ENCODE measurements at regions not wholly inside any gene's neighbourhood (a gene's known extent, or its start where the extent isn't known, plus 50 kb on each side); places are given as distances from the start of the nearest gene placed in this dataset.

DNA sequence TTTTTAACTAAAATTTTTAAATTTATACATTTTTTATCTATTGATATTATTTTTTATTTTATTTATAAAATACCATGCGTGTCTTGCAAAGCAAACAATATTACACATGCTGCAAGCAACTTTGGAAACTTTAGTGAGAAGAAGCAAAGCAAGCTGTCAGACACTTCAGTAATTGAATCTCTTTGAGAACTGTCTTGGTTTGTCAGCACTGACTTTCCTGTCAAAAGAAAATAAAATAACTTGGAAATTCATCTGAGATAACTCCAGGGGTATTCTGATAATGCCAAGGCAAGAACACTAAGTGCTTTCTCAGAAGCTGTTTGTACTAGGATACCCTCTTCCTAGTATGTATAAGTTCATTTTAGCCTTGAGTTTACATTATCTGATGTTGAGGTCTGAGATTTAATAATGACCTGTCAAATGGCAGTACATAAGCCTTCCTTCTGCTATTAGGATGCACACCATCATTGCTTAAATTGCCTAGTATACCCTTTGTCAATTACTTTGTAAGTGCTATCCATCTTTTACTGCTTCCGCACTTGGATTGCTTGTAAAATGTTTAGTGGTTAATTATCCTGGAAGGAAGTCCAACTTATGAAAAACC, 624.2 kb upstream of the AGA start:
- DNase-seq: no peak

DNA sequence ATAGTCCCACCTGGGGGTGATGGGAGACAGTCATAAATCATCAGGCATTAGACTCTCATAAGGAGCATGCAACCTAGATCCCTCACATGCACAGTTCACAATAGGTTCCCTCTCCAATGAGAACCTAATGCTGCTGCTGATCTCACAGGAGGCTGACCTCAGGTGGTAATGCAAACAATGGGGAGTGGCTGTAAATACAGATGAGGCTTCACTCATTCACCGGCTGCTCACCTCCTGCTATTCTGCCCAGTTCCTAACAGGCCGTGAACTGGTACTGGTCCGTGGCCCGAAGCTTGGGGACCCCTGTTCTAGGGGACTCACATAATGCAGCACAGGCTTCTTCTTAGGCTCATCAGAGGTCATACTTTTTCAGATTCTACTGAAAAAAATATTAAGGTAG, 625.9 kb upstream of the AGA start:
- no peak for DNase-seq

DNA sequence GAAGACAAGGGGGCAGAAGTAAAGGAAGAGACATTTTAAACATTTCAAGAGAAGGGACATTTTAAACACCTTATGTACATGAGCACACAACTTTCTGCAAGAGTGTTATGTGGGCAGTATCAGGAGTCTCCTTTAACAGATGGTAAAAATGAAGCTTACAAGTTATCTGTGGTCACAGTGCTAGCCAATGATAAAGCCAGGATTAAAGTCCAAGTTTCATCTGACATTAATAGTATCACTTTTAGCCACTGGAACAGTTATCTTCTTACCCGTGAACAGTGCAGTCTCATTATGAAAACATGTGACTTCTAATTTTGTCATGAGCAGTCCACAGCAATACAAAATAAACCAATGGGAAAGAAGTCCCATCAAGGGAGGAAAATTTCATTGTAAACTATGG, 627.9 kb upstream of the AGA start:
- no peak for DNase-seq

DNA sequence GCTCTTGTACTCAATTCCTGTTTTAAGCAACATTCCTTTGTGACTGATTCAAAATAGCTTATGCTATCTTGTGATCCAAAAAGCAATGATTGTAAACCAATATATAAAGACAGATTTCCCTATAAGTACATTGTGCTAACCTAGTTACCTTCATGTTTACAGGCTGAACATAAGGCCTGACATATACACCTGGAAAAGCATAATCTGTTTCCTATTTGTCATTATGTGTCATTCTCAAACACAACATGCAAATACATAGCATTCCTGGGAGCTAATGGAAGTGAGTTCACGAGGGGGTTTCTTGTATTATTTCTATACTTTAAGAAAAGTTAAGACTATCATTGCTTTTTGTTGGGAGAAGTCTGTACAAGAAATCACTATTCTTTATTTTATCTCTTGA, 638.1 kb upstream of the AGA start:
- DNase-seq: no peak

DNA sequence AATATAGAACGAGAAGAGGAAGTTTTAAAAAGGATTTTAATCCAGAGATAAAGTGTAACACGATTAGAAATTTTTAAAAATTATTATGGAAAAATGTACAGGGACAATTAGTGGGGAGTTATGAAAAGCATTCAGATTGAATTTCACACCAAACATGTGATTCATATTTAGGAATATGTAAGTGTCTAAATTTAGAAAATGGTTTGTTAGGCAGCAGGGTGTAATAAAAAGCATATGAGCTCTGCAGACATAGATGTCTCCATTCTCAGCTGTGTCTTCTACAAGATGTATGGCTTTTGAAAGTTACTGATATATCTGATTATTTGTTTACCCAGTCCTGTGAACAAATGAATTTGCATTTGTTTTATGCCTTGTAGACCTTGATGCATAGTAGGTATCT, 638.9 kb upstream of the AGA start:
- no peak for DNase-seq

DNA sequence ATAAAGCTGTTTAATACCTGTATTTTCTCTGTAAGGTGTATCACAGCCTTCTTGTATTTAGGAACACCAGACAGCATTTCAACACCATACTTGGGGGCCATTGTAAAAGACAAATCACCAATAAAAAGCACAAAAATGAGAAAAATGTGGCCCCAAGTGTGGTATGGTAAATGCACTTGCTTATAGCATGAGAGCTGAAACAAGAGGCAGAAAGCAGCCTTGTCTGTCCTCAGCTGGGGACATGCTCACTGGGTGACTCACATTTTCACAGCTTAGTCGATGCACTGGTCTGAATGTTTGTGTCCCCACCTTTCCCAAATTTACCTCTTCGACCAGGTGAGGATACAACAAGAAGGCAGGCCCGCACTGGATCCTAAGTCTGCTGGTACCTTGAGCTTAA, 639.7 kb upstream of the AGA start:
- no peak for DNase-seq

DNA sequence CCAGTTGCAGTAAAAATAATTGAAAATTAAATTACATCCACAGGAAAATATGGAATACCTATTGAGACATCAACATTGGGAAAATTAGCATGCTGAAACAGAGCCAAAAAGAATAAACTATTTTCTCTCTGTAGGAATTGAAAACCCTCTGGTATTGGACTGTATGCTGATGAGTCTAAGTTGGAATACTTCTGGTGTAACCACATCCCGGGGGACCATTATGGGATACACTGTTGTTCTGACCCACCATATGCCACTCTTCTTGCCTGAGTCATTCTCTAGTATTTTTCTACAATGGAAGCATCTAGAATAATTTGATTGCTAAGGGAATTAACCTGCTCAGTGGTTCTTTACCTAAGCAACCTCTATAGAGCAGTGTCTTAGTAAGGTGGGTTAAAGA, 640.7 kb upstream of the AGA start:
- no peak for DNase-seq

DNA sequence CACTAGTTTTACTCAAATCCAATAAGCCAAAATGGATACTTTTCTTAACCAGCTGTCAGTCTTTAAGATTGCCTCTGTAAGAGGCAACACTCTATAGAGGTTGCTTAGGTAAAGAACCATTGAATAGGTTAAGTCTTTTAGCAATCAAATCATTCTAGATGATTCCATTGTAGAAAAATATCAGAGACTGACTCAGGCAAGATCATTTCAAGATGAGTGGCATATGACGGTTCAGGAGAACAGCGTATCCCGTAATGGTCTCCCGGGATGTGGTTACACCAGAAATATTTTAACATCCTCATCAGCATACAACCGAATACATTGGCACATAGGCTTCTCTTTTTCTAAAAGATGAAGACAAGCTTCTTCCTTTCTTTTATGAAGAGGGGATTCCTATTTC, 641.7 kb upstream of the AGA start:
- no peak for DNase-seq

DNA sequence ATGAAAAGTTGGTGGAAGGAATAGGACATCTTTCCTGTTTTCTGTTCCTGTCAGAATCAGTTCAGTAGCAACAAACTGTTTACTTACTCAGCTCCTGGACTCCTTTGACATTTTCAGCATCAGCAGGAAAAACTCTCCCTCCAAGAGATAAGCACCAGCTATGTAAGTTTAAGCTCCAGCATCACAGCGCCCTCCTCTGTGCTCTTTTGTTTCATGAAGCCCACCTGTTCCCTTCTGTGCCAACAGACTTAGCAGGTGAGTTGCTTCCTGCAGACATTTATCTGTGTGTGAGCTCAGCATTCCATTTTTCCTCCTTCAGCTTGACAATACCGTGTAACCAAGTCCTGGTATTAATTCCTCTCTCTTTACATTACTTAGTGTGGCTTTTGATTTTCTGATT, 644.1 kb upstream of the AGA start:
- no peak for DNase-seq

DNA sequence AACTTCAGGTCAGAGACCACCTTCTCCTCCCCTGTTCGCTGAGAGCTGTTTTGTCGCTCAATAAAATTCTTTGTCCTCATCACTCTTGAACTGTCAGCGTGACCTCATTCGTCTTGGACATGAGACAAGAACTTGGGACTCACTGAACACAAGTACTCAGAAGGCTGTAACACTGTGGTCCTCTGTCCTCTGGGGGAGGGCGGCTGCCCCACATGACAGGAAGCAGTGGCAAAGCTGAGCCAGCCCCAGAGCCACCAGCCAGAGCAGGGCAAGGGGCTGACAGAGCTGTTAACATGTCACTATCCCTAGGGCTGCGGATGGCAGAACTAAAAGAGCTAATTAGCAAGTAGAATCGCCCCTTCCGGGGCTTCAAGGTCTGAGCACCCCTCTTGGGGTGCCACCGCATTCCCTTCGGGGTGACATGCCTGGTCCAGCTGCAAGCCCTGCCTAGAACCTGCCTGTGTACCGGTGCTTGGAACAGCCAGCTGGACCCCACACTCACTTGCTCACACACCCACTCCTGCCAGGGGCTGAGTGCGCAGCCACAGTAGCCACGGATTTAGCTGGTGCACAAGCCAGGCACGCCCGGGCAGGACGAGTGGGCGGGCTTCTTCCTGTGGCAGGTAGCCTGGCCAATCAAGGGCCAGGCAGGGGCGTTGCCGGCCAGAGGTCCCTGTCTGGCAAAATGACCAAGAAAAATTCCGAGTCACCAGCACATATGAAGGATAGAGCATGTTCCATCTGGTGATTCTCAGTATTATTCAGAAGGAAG, 648.6 kb upstream of the AGA start:
- no peak for DNase-seq

DNA sequence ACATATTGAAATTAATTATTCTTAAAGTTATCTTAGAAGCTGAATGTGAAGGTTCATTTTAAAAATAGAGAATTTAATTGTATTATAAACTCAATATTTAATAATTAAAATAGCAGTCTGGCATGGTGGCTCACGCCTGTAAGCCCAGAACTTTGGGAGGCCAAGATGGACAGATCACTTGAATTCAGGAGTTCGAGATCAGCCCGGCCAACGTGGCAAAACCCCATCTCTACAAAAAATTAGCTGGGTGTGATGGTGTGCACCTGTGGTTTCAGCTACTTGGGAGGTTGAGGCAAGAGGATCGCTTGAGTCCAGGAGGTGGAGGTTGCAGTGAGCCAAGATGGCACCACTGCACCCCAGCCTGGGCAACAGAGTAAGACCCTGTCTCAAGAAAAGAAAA, 659.9 kb upstream of the AGA start:
- DNase-seq: no peak

DNA sequence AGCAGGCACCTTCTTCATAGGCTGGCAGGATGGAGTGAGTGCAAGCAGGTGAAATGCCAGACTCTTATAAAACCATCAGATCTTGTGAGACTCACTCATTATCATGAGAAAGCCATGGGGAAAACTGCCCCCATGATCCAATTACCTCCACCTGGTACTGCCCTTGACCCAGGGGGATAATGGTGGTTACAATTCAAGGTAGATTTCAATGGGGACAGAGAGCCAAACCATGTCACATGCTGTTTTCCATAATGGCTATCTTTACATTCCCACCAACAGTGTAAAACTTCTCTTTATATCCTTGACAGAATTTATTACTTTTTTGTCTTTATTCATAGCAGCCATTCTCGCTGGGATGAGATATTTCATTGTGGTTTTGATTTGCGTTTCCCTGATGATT, 663.0 kb upstream of the AGA start:
- DNase-seq: no peak

DNA sequence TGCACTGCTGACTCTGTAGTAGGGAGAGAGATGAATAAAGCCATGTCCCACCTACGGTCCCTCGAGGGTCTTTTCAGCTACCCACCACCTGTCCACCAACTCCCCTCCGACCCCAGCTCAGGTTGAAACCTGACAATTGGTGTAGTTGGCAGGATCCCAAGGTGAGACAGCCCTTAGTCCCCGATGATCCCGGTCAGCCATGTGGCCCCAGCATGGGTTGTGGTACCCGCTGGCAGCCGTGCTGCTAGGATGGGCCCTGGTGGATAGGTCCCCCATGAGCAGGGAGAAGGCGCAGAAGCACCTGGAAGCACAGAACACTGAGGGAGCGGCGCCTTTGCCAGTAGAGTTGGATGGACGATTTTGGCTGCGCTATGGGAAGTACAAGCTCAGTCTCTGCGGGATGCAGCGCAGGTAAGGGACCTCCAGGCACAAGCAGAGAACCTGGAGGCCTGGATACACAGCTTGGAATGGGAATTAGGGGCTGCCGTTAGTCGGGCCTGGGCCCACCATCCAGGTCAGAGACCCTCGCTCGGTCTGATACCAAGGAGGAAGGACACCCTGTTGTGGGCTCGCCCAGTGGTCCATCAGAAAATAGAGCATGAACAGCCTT, 694.6 kb upstream of the AGA start:
- DNase-seq: no peak

DNA sequence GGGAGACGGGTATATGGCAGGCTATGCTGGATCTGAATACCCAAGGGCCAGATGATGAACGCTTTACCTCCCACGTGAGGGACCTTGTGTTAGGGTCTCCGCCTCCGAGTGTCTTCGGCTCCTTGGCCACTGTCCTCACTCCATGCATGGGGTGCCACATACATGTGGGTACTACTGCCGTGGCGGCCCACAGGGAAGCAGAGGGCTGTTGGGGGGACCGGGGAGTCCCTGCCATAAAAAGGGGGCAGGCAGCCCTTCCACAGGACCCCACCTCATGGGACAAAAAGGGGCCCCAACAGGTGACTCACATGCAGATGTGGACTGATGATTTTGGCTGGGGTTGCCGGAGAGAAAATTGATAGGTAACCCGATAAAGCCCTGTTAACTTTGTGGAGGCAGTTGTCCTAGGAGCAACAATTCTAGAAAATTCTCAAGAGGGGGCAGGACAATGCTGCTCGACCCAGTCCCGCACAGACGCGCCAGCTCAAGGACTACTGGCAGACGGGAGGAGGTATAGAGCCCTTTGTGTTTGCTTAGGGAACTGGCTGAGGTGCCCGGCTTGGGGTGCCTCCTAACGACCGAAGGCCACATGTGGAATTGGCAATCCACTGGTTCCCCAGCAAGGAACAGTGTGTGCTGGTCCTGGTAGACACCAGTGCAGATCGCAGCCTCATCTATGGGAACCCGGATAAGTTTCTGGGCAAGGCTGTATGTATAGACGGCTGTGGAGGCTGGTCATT, 695.7 kb upstream of the AGA start:
- no peak for DNase-seq

DNA sequence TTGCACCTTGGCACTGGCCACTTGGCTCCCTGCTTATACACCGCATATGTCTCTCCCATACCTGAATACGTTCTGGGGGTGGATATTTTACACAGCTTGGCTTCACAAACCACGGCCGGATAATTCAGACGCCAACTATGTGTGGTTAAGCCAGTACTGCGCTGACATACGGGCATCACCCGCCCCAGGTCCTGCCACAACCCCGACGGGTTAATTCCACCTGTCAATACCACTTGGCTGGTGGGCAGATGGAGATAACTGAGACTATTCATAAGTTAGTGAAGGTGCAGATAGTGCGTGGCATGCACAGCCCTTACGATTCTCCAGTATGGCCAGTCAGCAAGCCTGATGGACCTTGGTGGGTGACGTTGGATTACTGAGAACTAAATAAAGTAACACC, 696.3 kb upstream of the AGA start:
- no peak for DNase-seq

DNA sequence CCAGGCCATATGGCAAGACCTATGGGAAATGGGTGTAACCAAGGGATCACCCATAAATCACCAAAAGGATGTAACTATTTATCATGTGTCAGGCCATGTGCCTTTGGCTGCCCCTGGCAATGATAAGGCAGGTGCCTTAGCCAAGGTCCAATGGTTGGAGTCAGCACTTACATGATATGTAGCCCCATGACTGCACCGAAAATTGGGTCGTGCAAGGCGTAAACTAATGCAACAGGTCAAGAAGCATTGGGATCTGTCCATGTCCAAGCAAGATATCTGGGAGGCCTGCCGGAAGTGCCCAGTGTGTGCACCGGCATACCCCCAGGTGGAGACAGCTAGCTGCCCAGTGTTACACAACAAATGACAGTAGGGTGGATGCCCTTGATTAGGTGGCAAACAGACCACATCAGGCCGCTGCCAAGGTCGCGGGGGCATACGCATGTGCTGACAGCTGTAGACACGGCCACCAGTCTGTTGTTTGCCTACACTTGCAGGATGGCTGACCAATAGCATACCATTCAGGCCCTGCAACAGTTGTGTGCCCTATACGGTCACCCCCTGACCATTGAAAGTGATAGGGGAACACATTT, 698.2 kb upstream of the AGA start:
- DNase-seq: no peak

DNA sequence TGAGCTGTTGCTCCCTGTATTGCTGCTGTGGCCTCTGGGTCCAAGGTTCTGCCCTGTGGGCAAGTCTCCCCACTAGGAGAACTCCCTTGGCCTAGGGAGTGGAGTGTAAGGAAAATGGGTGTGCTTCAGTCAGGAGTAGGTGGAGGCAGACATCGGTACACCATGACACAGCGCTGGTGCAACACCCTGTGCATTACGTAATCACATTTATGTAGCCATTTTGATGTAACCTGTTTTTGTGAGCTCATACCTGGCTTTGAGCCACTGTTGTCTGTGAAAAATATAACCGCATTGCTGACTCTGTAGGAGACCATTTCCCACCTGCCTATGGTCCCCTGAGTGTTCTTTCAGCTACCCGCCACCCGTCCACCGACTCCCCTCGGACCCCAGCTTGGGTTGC, 700.5 kb upstream of the AGA start:
- DNase-seq: no peak

DNA sequence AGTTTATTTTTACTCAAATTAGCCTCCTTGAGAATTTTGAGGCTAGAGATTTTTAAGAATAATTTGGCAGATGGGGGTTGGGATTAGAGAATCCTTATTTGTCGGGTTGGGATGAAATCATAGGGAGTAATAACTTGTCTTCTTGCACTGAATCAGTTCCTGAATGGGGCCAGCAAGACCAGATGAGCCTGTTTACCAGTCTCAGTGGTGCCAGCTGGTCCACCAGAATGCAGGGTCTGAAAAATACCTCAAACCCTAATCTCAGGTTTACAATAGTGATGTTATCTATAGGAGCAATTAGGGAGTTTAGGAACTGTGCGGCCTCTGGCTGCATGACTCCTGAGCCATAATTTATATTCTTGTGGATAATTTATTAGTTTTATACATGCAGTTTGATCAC, 705.9 kb upstream of the AGA start:
- DNase-seq: no peak

DNA sequence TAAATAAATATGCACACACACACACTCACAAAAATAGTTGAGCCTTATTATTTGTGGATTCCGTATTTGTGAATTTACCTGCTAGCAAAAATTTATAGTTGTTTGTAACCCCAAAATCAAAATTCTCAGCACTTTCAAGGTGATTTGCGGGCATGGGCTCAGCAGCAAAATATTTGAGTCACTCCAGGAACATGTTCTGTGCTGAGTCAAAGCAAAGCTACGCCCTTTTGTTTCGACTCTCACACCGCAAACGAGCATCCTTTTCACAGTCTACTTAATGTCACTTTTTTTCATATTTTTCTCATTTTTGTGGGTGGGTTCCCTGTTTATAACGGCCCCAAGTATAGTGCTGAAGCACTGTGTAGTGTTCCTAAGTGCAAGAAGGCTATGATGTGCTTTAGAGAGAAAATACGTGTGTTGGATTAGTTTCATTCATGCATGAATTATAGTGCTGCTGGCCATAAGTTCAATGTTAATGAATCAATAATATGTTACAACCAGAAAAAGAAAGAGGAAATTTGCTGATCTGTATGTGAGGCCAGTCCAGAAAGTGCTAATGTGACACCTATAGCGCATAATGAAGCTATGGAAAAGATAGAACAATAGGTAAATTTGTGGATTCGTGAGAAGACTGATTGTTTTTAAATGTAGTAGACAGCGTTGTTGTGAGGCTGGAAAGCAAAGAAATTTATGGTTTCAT, 723.2 kb upstream of the AGA start:
- DNase-seq: no peak

DNA sequence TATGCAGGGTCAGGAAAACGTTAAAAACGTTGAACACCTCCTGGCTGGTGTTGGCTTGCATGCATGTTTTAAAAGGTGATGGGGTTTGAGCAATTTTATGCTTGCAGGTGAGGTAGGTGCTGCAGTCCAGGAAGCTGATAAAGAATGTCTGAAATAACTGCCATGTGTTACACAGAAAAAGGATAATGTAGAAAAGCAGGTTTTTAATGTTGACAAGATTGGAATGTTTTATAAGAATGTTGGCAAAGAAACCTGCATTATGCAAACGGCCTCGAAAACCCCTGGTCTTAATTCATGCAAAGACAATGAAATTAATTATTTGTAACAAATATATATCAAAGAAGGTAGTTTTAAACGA, 723.7 kb upstream of the AGA start:
- DNase-seq: no peak

DNA sequence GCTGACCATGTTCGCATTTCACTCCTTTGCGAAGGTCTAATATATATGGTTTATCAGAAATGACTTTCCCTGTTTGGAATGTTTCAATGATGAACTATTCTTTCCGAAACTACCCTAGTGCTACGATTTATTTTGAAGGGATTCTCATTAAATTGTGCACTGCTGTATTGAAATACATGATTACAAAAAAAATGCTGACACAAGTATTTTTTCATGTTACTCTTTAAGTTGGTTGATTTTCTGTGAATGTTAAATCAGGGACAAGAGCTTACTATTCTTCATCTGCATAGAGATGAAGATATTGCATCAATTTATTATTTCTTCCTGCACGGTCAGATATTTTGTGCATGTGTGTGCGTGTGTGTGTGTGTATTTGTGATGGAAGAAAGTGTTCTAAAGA, 731.5 kb upstream of the AGA start:
- DNase-seq: no peak

DNA sequence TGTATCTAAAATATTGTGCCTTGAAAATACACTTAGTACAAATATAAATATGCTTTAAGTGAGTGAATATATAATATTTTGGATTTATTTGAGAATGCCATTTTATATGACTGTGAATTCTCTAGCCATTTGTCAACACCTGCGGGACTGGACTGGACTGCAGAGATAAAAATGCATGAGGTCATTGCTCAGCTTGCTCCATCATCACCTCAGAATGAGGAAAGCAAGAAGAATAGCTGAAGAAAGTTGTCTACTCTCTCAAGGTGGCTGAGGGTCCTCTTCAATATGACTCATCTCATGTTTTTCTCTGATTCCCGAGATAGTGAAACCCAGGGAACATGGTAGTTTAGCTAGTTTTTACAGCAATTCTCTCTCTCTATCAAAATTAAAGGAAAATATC, 732.5 kb upstream of the AGA start:
- no peak for DNase-seq

DNA sequence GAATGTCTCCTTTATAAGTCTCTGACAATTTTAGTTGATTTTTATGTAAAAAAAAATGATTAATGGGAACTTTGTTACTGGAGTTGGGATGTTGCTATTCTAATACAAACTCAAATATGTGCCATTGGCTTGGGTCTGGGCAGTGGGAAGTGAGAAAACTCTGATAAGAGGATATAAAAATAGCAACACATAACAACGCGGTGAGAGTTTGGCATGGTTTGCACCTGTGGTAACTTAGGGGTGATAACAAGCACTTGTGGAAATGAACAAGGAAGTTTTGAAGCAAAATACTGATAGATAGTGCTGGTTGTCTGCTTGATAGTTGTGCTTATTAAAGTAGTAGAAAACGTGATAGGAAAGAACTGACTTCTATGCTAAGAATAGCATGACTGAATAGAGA, 743.3 kb upstream of the AGA start:
- no peak for DNase-seq
